ENCODE measurements at regions not wholly inside any gene's neighbourhood (a gene's known extent, or its start where the extent isn't known, plus 50 kb on each side); places are given as distances from the start of the nearest gene placed in this dataset.
A peak's percentile ranks its signal among the peaks of the same experiment; 100 is the strongest.

GRCh38 chr11:92623055-92623454, 346.4 kb upstream of the MTNR1B start:
- DNase-seq (no peak), ATAC-seq (no peak)

DNA sequence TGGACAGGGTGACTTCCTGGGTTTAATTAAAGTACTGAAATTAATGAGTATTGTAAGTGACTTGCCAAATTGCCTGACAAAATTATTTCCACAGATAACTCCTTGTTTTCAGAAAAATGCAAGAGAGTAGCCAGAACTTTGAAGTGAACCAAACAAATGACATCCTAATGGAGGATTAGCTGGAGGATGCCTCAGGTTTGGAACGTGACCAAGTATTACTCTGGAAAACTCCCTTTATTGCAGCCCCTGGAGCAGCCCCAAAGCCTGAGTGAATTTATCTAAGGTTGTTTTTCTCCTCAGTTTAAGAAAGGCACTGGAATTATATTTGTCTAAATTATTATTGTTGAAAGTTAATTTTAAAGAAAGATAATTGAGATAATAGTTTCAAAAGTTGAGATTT, 343.6 kb upstream of the MTNR1B start:
- DNase-seq: no peak
- ATAC-seq: no peak

GRCh38 chr11:92626624-92627023, 342.8 kb upstream of the MTNR1B start:
- no peak for DNase-seq
- no peak for ATAC-seq

- DNase-seq: peak; percentile 4
- peak; percentile 75 for ATAC-seq
Observed at GRCh38 chr11:92627615-92628256, 341.7 kb upstream of the MTNR1B start.

- DNase-seq (no peak), ATAC-seq (no peak)
Observed at GRCh38 chr11:92628401-92629292, 340.8 kb upstream of the MTNR1B start.

- no peak for DNase-seq
- no peak for ATAC-seq
Observed at GRCh38 chr11:92632495-92632894, 337.0 kb upstream of the MTNR1B start.

GRCh38 chr11:92633820-92634219, 335.6 kb upstream of the MTNR1B start:
- no peak for DNase-seq
- no peak for ATAC-seq

GRCh38 chr11:92636543-92637188, 332.8 kb upstream of the MTNR1B start:
- no peak for DNase-seq
- no peak for ATAC-seq

- no peak for ATAC-seq
- DNase-seq: no peak
Observed at GRCh38 chr11:92638678-92639077, 330.8 kb upstream of the MTNR1B start.

- no peak for ATAC-seq
- DNase-seq: no peak
Observed at GRCh38 chr11:92642177-92642931, 327.1 kb upstream of the MTNR1B start.

DNA sequence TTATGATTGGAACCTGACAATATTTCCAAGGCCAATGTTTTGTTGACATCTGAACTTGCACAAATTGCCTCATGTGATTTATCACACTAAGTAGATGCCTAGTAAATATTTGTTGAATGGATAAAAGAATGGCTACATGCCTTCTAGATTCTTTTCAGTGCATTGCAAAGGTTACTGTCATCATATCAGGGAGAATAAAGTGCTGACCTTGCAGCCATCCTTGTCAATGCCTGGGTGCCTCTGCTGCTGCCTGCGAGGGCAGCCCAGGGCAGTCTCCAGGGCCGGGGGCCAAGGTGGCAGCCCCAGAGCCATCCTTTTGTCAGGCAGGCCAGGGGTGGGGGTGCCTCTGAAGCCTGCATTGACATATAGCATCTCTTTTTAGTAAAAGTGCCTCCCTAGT, 325.6 kb upstream of the MTNR1B start:
- ATAC-seq (no peak), DNase-seq (no peak)

DNA sequence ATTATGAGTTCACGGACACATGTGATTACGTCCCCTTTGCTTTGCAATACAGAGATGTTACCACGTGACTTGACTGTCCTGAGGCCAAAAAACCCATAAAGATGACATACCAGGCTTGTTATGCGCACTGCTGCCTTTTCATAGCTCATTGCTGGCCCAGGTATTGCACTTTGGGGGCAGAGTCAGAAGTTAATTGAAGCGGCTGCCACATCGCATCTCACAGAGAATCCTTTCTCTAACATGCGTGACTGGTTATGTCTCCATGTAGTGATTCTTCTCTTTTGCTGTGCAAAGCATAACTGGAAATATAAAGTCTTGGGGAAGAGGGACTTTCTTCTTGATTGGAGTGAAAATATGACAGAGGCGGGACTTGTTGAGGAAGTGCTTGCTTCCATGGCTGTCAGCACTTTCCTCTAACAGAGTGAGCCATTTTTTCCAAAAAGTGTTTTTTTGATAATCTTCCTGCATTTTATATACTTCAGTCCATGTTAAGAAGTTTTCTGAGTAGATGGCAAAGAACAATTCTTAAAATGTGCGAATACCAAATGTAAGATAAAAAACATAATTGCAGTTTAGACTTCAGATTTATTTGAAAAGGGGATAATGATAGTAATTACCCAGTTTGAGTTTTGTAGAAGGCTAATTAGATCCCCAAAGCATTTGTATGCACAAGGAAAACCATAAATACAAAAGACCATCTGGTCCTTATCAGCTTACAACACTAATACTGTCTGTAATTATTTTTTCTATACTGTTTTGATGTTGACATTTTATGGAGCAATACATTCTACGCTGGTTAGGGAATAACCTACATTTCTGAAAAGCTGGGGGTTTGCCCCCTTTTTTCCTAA, 324.6 kb upstream of the MTNR1B start:
- no peak for ATAC-seq
- no peak for DNase-seq

DNA sequence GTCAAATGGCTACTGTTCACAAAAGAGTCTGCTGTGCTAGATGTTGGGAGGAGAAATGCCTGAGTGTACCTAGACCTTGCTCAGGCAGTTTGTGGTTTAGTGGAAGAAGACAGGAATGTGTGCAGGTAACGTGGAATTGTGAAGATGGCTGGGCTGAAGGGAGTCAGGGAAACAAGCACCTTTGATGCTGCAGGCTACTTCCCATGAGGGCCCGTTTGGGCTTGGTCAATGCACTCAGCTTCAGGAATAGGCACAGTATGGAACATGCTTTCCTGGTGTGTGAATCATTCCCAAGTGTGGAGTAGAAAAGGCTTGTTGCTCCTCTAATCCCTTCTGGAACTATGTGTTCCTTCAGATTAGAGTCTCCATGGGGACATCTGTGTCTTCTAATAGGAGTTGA, 318.3 kb upstream of the MTNR1B start:
- no peak for DNase-seq
- no peak for ATAC-seq

DNA sequence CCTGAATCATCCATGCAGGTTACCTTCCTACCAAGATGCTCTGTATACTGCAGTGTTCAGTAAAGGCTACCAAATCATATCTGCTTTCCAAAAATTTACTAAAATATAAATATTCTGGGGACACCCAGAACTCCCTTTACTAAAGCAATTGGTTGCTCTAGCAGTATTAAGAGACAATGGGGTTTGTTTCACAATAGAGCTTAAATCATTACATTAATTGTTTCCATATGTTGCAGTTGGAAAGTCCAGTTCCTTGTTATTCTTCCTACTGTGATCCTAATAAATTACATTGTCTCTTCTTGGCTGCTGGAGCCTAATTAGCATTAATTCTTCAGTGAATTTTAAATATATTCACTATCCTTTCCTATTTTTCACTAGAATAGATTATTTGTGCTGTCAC, 316.0 kb upstream of the MTNR1B start:
- DNase-seq: no peak
- ATAC-seq: no peak

DNA sequence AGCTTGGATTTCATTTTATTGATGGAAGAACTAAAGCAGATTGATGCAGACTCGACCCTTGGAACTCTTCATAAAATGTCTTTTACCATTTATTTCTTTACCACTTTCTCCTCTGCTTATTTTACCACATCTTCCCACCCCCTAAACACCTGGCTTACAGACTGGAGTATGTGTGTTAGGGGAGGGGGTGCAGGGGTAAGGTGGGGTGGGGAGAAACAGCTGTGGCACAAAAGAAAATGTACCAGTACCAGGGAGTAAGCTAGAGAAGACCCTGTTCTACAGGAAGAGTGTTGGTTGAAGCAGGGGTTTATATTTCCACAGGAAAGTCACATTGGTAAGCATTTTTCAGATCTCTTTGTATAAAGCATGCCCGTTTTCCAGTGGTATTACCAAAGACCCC, 312.7 kb upstream of the MTNR1B start:
- ATAC-seq (no peak), DNase-seq (no peak)

GRCh38 chr11:92657226-92657625, 312.2 kb upstream of the MTNR1B start:
- DNase-seq (no peak), ATAC-seq (no peak)

GRCh38 chr11:92658733-92659132, 310.7 kb upstream of the MTNR1B start:
- DNase-seq: no peak
- no peak for ATAC-seq

DNA sequence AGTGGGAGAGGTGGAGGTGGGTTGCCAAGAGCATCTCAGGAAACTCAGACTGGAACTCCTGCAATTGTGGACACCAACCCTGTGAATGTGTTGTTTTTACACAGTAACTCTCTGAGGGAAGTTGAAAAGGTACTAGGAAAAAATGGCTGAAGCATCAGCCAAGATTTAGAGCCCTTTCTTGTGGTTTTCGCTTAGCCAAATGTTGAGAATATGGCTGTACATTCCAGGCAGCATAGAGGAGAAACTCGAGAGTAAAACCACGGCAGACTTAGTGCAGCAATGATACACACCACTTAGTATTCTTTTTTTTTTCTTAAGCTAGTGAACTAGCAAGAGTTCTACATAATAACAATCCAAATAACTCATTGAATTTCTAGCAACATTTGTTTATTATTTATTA, 309.7 kb upstream of the MTNR1B start:
- DNase-seq (no peak), ATAC-seq (no peak)

- no peak for ATAC-seq
- no peak for DNase-seq
Observed at GRCh38 chr11:92662601-92663360, 306.7 kb upstream of the MTNR1B start.

- no peak for ATAC-seq
- DNase-seq: no peak
Observed at GRCh38 chr11:92663539-92663938, 305.9 kb upstream of the MTNR1B start.
